ENCODE measurements at regions not wholly inside any gene's neighbourhood (a gene's known extent, or its start where the extent isn't known, plus 50 kb on each side); places are given as distances from the start of the nearest gene placed in this dataset.

DNA sequence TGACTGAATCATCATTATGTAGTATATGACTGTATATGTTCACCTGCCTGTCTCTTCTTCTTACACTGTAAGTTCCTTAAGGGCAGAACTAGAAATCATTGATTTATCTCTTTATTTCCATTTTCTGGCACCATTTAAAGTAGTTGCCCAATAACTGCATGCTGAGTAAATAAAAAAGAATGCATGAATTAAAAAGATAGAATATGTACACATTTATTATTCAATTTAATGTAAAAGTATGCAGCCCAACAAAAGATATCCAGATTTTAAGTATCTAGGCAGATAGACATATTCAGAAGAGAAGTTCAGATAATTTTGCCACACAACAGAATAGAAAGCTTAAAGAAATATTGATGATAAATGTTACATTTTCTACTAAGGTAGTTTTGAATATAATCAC, 1244.6 kb upstream of the ADGRL4 start:
- Histone ChIP-seq H3K4me1 (ENCODE audit: control insufficient read depth in 1 of 2, insufficient read depth in 1 of 2, low read depth in 1 of 2, low read length in 1 of 2) (no peaks in the 10 kb centered on the region), H3K4me3 (ENCODE audit: low read depth in 1 of 2, low read length in 1 of 2) (no peak overlapping the region), H3K9me3 (no peaks in the 10 kb centered on the region), H3K27me3 (no peaks in the 10 kb centered on the region), H3K27ac (no peak overlapping the region), H3K36me3 (no peaks in the 10 kb centered on the region)
- TF ChIP-seq, protein P1, sequence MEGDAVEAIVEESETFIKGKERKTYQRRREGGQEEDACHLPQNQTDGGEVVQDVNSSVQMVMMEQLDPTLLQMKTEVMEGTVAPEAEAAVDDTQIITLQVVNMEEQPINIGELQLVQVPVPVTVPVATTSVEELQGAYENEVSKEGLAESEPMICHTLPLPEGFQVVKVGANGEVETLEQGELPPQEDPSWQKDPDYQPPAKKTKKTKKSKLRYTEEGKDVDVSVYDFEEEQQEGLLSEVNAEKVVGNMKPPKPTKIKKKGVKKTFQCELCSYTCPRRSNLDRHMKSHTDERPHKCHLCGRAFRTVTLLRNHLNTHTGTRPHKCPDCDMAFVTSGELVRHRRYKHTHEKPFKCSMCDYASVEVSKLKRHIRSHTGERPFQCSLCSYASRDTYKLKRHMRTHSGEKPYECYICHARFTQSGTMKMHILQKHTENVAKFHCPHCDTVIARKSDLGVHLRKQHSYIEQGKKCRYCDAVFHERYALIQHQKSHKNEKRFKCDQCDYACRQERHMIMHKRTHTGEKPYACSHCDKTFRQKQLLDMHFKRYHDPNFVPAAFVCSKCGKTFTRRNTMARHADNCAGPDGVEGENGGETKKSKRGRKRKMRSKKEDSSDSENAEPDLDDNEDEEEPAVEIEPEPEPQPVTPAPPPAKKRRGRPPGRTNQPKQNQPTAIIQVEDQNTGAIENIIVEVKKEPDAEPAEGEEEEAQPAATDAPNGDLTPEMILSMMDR (IDR thresholded peaks at IDR 0.05): no peak

DNA sequence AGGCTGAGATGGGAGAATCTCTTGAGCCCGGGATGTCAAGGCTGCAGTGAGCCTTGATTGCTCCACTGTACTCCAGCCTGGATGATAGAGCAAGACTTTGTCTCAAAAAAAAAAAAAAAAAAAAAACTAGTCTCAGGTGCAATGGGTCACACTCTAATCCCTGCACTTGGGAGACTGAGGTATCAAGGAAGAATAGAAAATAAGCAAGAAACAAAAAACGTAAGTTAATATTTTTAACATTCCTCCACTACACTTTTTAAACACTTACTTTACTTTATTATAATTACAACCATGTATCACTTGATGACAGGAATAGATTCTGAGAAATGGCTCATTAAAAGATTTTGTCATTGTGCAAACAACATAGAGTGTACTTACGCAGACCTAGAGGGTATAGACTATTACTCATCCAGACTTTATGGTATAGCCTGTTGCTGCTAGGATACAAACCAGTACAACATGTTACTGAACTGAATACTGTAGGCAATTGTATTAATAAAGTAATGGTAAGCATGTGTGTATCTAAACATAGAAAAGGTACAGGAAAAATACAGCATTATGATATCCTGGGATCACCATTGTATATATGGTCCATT, 1244.1 kb upstream of the ADGRL4 start:
- no peaks in the 10 kb centered on the region for H3K9me3 ChIP-seq
- H3K4me3 ChIP-seq (ENCODE audit: low read depth in 1 of 2, low read length in 1 of 2): no peak overlapping the region
- H3K27ac ChIP-seq: no peak overlapping the region
- TF ChIP-seq, protein P1 (IDR thresholded peaks at IDR 0.05): no peak
- H3K36me3 ChIP-seq: no peaks in the 10 kb centered on the region
- no peaks in the 10 kb centered on the region for H3K27me3 ChIP-seq
- no peaks in the 10 kb centered on the region for H3K4me1 ChIP-seq (ENCODE audit: control insufficient read depth in 1 of 2, insufficient read depth in 1 of 2, low read depth in 1 of 2, low read length in 1 of 2)

DNA sequence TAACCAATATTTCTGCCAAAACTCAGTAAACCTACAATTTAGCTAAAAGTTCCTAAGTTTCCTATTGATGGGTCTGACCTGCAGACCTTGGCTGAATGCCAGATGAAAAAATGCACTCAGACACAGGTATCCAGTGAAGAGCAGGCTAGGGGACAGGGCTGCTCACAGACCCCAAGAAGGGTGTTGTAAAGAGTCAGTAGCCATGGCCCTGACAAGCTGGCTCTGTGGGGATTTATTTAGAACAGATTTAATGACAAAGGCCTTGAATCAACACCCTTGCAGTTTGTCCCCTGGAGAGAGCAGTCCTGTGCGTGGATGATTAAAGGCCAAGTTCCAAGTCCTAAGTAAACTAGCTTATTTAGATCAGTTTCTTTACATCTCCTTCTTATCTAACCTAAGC, 1243.2 kb upstream of the ADGRL4 start:
- Histone ChIP-seq H3K27ac (no peak overlapping the region), H3K4me3 (ENCODE audit: low read depth in 1 of 2, low read length in 1 of 2) (no peak overlapping the region), H3K4me1 (ENCODE audit: control insufficient read depth in 1 of 2, insufficient read depth in 1 of 2, low read depth in 1 of 2, low read length in 1 of 2) (no peaks in the 10 kb centered on the region), H3K36me3 (no peaks in the 10 kb centered on the region), H3K27me3 (no peaks in the 10 kb centered on the region), H3K9me3 (no peaks in the 10 kb centered on the region)
- TF ChIP-seq, protein P1 (IDR thresholded peaks at IDR 0.05): no peak

DNA sequence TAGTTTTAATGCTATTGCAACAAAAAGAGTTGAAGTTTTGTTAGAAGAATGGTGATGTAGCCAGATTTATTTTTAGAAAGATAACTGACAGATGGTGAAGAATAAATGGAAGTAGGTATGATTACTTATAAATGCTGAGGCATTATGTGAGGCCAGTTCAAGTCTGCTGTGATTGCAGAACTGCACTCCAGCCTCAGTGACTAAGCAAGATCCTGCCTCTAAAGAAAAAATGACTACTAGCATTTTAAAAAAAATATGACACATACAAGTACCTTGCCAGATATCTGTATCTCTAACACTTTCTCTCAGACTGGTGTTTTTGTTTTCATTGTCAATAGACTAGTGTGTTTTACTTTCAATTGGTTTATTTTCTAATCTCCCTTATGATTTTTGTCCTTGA, 1242.4 kb upstream of the ADGRL4 start:
- TF ChIP-seq, protein P1 (IDR thresholded peaks at IDR 0.05): no peak
- Histone ChIP-seq H3K4me3 (ENCODE audit: low read depth in 1 of 2, low read length in 1 of 2) (no peak overlapping the region), H3K27ac (no peak overlapping the region)

DNA sequence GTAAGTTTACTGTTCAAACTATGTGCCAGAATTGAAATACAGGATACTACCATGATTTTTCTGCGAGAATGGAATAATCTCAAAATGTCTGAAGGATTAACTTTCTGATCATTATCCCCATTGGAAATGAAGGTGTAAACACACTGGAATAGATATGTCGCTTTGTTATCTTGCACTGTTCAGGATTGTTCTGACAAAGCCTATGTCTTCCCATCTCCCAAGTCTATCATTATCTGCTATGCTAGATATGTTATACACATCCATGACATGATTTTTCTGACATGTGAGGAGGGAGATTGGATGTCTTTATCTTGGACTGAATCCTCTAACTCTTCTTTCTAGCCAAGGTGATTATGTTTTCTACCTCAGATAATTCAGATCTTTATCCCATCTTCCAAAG, 1239.3 kb upstream of the ADGRL4 start:
- H3K4me1 ChIP-seq (ENCODE audit: control insufficient read depth in 1 of 2, insufficient read depth in 1 of 2, low read depth in 1 of 2, low read length in 1 of 2): no peaks in the 10 kb centered on the region
- TF ChIP-seq, protein P1 (IDR thresholded peaks at IDR 0.05): no peak
- no peak overlapping the region for H3K4me3 ChIP-seq (ENCODE audit: low read depth in 1 of 2, low read length in 1 of 2)

More for the DNA sequence above, 1242.4 kb upstream of the ADGRL4 start:
- H3K4me1 ChIP-seq (ENCODE audit: control insufficient read depth in 1 of 2, insufficient read depth in 1 of 2, low read depth in 1 of 2, low read length in 1 of 2): no peaks in the 10 kb centered on the region
- no peaks in the 10 kb centered on the region for H3K36me3 ChIP-seq
- no peaks in the 10 kb centered on the region for H3K9me3 ChIP-seq
- H3K27me3 ChIP-seq: no peaks in the 10 kb centered on the region

DNA sequence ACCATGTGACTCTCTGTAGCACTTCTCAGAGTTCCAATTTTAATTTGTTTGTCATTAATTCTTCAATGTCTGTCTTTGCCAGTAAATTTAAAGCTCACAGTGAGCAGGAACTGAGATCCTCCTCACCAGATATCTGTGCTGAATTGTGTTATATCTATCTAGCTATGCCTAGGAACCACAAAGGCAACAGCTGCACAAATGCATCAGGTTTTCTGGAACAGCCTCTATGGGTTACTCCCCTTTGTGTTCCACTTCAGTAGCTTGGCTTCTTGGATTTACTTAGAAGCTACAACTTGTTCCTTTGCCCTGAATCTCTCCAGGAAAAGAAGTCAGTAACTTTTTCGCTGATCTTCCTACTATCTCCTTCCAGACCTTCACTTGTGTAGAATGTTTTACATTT, 1237.8 kb upstream of the ADGRL4 start:
- TF ChIP-seq, protein P1 (IDR thresholded peaks at IDR 0.05): no peak
- no peaks in the 10 kb centered on the region for H3K36me3 ChIP-seq
- H3K9me3 ChIP-seq: no peaks in the 10 kb centered on the region
- no peaks in the 10 kb centered on the region for H3K27me3 ChIP-seq
- H3K4me1 ChIP-seq (ENCODE audit: control insufficient read depth in 1 of 2, insufficient read depth in 1 of 2, low read depth in 1 of 2, low read length in 1 of 2): no peaks in the 10 kb centered on the region
- no peak overlapping the region for H3K27ac ChIP-seq
- no peak overlapping the region for H3K4me3 ChIP-seq (ENCODE audit: low read depth in 1 of 2, low read length in 1 of 2)

More for the DNA sequence above, 1239.3 kb upstream of the ADGRL4 start:
- H3K9me3 ChIP-seq: no peaks in the 10 kb centered on the region
- no peaks in the 10 kb centered on the region for H3K36me3 ChIP-seq
- H3K27ac ChIP-seq: no peak overlapping the region
- no peaks in the 10 kb centered on the region for H3K27me3 ChIP-seq

Measured in neutrophil (primary cell).